ENCODE measurements at regions not wholly inside any gene's neighbourhood (a gene's known extent, or its start where the extent isn't known, plus 50 kb on each side); places are given as distances from the start of the nearest gene placed in this dataset.

GRCh38 chr6:22929311-22929985 lies 360.1 kb downstream of the HDGFL1 start:
- TF ChIP-seq, protein P1, sequence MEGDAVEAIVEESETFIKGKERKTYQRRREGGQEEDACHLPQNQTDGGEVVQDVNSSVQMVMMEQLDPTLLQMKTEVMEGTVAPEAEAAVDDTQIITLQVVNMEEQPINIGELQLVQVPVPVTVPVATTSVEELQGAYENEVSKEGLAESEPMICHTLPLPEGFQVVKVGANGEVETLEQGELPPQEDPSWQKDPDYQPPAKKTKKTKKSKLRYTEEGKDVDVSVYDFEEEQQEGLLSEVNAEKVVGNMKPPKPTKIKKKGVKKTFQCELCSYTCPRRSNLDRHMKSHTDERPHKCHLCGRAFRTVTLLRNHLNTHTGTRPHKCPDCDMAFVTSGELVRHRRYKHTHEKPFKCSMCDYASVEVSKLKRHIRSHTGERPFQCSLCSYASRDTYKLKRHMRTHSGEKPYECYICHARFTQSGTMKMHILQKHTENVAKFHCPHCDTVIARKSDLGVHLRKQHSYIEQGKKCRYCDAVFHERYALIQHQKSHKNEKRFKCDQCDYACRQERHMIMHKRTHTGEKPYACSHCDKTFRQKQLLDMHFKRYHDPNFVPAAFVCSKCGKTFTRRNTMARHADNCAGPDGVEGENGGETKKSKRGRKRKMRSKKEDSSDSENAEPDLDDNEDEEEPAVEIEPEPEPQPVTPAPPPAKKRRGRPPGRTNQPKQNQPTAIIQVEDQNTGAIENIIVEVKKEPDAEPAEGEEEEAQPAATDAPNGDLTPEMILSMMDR (IDR thresholded peaks at IDR 0.05; ENCODE audit: poor library complexity, severe bottlenecking), result no peak
- TF ChIP-seq EP300 (conservative IDR thresholded peaks at IDR 0.05; ENCODE audit: poor library complexity, severe bottlenecking), result no peak
- TF ChIP-seq EZH2 (IDR thresholded peaks at IDR 0.05; ENCODE audit: borderline replicate concordance, insufficient read depth, low read length, poor library complexity, severe bottlenecking), result no peak
- no peak for TF ChIP-seq TAF1 (IDR thresholded peaks at IDR 0.05; ENCODE audit: low read depth)
- TF ChIP-seq POLR2AphosphoS5 (IDR thresholded peaks at IDR 0.05), result no peak
- no peak for TF ChIP-seq MXI1 (conservative IDR thresholded peaks at IDR 0.05; ENCODE audit: poor library complexity, severe bottlenecking)

Data from neural cell (in vitro differentiated cells).